K562 (cell line): ENCODE measurements at regions not wholly inside any gene's neighbourhood (a gene's known extent, or its start where the extent isn't known, plus 50 kb on each side); places are given as distances from the start of the nearest gene placed in this dataset.
A peak's percentile ranks its signal among the peaks of the same experiment; 100 is the strongest.

Source experiments
- ATAC-seq: fragments of 200-7000 bp; cut with Tn5 transposase; 3 replicates; pipeline ENCODE4 v1.9.1; 2020; ENCODE audit warnings: moderate library complexity
- BruUV-seq: library from RNA; stranded (reverse); fragments of 400-500 nt; replicated peaks from 2 replicates; lab custom pipeline; 2021; lab: Mats Ljungman, UMichigan
- CTCF ChIA-PET: fragments of 300-600 bp; formaldehyde crosslinking; extraction: SDS; loops from one replicate; lab custom pipeline; 2021; ENCODE audit warnings: low intra/inter-chr PET ratio; lab: Yijun Ruan, JAX
- POLR2A ChIA-PET: fragments of 300-600, 350-650 bp; sonication (Branson Sonifier 250); formaldehyde crosslinking; extraction: SDS; loops from one replicate; lab custom pipeline; 2021; ENCODE audit warnings: antibody characterized with exemption, inconsistent platforms; lab: Yijun Ruan, JAX
- DNase-seq, 4 experiments: peaks; one replicate each; pipeline versions ENCODE4 v3.0.0 to v3.0.0-alpha.2; 2011 to 2018; ENCODE audit warnings: low spot score in 3 of 4, mixed read lengths in 3 of 4; ENCODE audit errors: extremely low read depth in 1 of 4
- FAIRE-seq: peaks from 2 replicates; lab custom pipeline; 2011; peaks lifted over from hg19 to GRCh38; lab: Jason Lieb, UNC
- H2AFZ ChIP-seq: 2 replicates; pipeline ENCODE4 v1.6.0; 2011; ENCODE audit warnings: low read depth, low read length, control low read depth, inconsistent platforms
- H3K27ac ChIP-seq: fragments of 200-600 bp; 3 replicates; pipeline ENCODE4 v1.8.0; 2011; ENCODE audit warnings: low read depth, mild to moderate bottlenecking, control low read depth, inconsistent platforms, low read length, moderate library complexity, mixed read lengths; ENCODE audit errors: extremely low read depth
- H3K27me3 ChIP-seq, 2 experiments: fragments of 300-600 bp in 1 of 2; 2 replicates in 1 of 2; 3 replicates in 1 of 2; pipeline versions ENCODE4 v1.6.0 to v1.8.0; 2011; ENCODE audit warnings: inconsistent platforms in 2 of 2, low read length in 2 of 2, mild to moderate bottlenecking in 1 of 2, mixed read lengths in 1 of 2, moderate library complexity in 1 of 2; ENCODE audit not compliant: control insufficient read depth in 2 of 2, insufficient read depth in 2 of 2
- H3K36me3 ChIP-seq: fragments of 300-600 bp; 3 replicates; pipeline ENCODE4 v1.8.0; 2011; ENCODE audit warnings: mild to moderate bottlenecking, low read length, inconsistent platforms; ENCODE audit not compliant: control insufficient read depth, insufficient read depth
- H3K4me1 ChIP-seq, 2 experiments: fragments of 200-600 bp in 1 of 2; replicated peaks in 1 of 2; 2 replicates in 1 of 2; 3 replicates in 1 of 2; pipeline versions ENCODE4 v1.5.1 to v1.8.0; 2011; ENCODE audit warnings: inconsistent platforms in 2 of 2, low read length in 2 of 2, mild to moderate bottlenecking in 1 of 2, mixed read lengths in 1 of 2, moderate library complexity in 1 of 2; ENCODE audit not compliant: control insufficient read depth in 2 of 2, insufficient read depth in 2 of 2
- H3K4me2 ChIP-seq: 2 replicates; pipeline ENCODE4 v1.6.1; 2011; ENCODE audit warnings: low read length, control low read depth, inconsistent platforms, mixed read lengths; ENCODE audit not compliant: insufficient read depth
- H3K4me3 ChIP-seq: fragments of 200-600 bp; sonication (generic), shearing (Covaris generic); 2 replicates; pipeline ENCODE4 v1.5.1; 2016; ENCODE audit warnings: control low read depth, inconsistent platforms
- H3K79me2 ChIP-seq: fragments of 200-600 bp; 3 replicates; pipeline ENCODE4 v1.8.0; 2011; ENCODE audit warnings: low read length, inconsistent platforms; ENCODE audit not compliant: control insufficient read depth, insufficient read depth
- H3K9ac ChIP-seq, 2 experiments: 2 replicates each; pipeline versions ENCODE4 v1.6.0 to v1.6.1; 2011; ENCODE audit warnings: low read depth in 2 of 2, low read length in 2 of 2, control low read depth in 1 of 2, inconsistent platforms in 1 of 2, mild to moderate bottlenecking in 1 of 2, mixed read lengths in 1 of 2; ENCODE audit not compliant: insufficient read depth in 1 of 2
- H3K9me1 ChIP-seq: one replicate; pipeline ENCODE4 v1.6.0; 2011; ENCODE audit warnings: inconsistent platforms, mild to moderate bottlenecking, low read length, moderate library complexity; ENCODE audit not compliant: control insufficient read depth, insufficient read depth
- H3K9me3 ChIP-seq: replicated peaks from 2 replicates; pipeline ENCODE4 v1.5.1; 2011; ENCODE audit warnings: low read depth, low read length, inconsistent platforms; ENCODE audit not compliant: control insufficient read depth, insufficient read depth
- H4K20me1 ChIP-seq: replicated peaks from 2 replicates; pipeline ENCODE4 v1.6.1; 2011; ENCODE audit warnings: low read length, inconsistent platforms, mixed read lengths; ENCODE audit not compliant: control insufficient read depth, insufficient read depth
- ELF4 ChIP-seq: fragments of 450-650 bp; formaldehyde crosslinking; IDR thresholded peaks from 2 replicates; pipeline ENCODE4 v1.4.0; 2022; ENCODE audit warnings: missing genetic modification characterization
- HNRNPK ChIP-seq: fragments of 200-400 bp; formaldehyde crosslinking; IDR thresholded peaks from one replicate; pipeline ENCODE4 v1.6.1; 2018; ENCODE audit warnings: mild to moderate bottlenecking, low read depth, low read length; ENCODE audit not compliant: poor library complexity, severe bottlenecking
- L3MBTL2 ChIP-seq: fragments of 450-650 bp; IDR thresholded peaks from 2 replicates; pipeline ENCODE4 v1.6.1; 2016; ENCODE audit warnings: mild to moderate bottlenecking, moderate library complexity
- MAFG ChIP-seq: fragments of 450-650 bp; conservative IDR thresholded peaks from 2 replicates; pipeline ENCODE4 v1.6.1; 2016; ENCODE audit warnings: missing genetic modification characterization, missing compliant biosample characterization
- MGA ChIP-seq: fragments of 450-650 bp; IDR thresholded peaks from 2 replicates; pipeline ENCODE4 v1.6.1; 2016; ENCODE audit warnings: mild to moderate bottlenecking, moderate library complexity
- PHF21A ChIP-seq: fragments of 450-650 bp; IDR thresholded peaks from 2 replicates; pipeline ENCODE4 v1.6.1; 2017; ENCODE audit warnings: low read depth, borderline replicate concordance
- RAD51 ChIP-seq: fragments of 450-650 bp; IDR thresholded peaks from 2 replicates; pipeline ENCODE4 v1.7.1; 2016; ENCODE audit warnings: low read depth, mild to moderate bottlenecking, borderline replicate concordance
- TEAD1 ChIP-seq, 2 experiments: fragments of 450-650 bp in 1 of 2; sonication (generic) in 1 of 2; formaldehyde crosslinking; IDR thresholded peaks; 2 replicates each; pipeline versions ENCODE4 v1.4.0 to v1.8.0; 2020 to 2022; ENCODE audit warnings: mild to moderate bottlenecking in 2 of 2, missing genetic modification reagents in 1 of 2
- ZHX1 ChIP-seq: fragments of 150-350 bp; conservative IDR thresholded peaks from 2 replicates; pipeline ENCODE4 v1.6.1; 2014; ENCODE audit warnings: low read length
- WGBS: fragments of 100-300 bp; shearing (Covaris generic); methylation state at CpG from one replicate; pipeline ENCODE4 v1.1.6; 2016; ENCODE audit warnings: low coverage, mixed read lengths; ENCODE audit not compliant: insufficient coverage; ENCODE audit errors: missing lambda C conversion rate; 5-methylcytosine and 5-hydroxymethylcytosine counted together
- in situ Hi-C: fragments of 300-500 bp; cut with MboI; formaldehyde crosslinking; loops from 4 replicates; pipeline ENCODE4 v1.15.0; 2018; ENCODE audit warnings: inconsistent platforms, mixed read lengths
- intact Hi-C: fragments of 100-400 bp; cut with micrococcal nuclease; formaldehyde crosslinking; loops from 2 replicates; pipeline ENCODE4 v1.14.2; 2022

GRCh38 chr16:5447734-5448133 is 350.1 kb upstream of the EEF2KMT start:
- H3K27me3 ChIP-seq = no peaks in the 10 kb centered on the region; a peak in 1 of 5 replicates
- H3K27ac ChIP-seq = no peak overlapping the region
- no peak for ATAC-seq
- H3K9me1 ChIP-seq = no peaks in the 10 kb centered on the region
- no peaks in the 10 kb centered on the region for H3K9me3 ChIP-seq
- no peak overlapping the region for H3K9ac ChIP-seq
- peak in 1 of 4 experiments; percentile 20 for DNase-seq
- no peak overlapping the region for H3K4me2 ChIP-seq
- in situ Hi-C loops (no loop called here), intact Hi-C loops (no loop called here)
- H3K36me3 ChIP-seq = no peaks in the 10 kb centered on the region
- H2AFZ ChIP-seq = no peak overlapping the region
- WGBS = 0% methylated on average over 4 of the region's 4 CpGs
- no peak for FAIRE-seq
- no peaks in the 10 kb centered on the region for H4K20me1 ChIP-seq
- BruUV-seq = no TSS peak
- H3K4me1 ChIP-seq = no peaks in the 10 kb centered on the region
- ChIA-PET POLR2A (interaction anchor here (0.6 to 1.4 kb wide), 2 partner anchors 10 to 339 kb away, joined by 3 to 5 read pairs; no protein-coding TSS in a partner anchor), CTCF (no interaction called here)
- no peaks in the 10 kb centered on the region for H3K79me2 ChIP-seq
- no peak overlapping the region for H3K4me3 ChIP-seq
- TF ChIP-seq ELF4 (CRISPR knock-in tag) (no peak), HNRNPK (no peak), L3MBTL2 (peak; percentile 50; the same call in 1 of the 2 replicates), PHF21A (no peak), RAD51 (no peak), ZHX1 (no peak), MAFG (tag) (no peak), MGA (peak; percentile 44; the same call in 1 of the 2 replicates), TEAD1 (CRISPR knock-in tag; IDR thresholded peaks at IDR 0.05) (no peak)
